ENCODE measurements at regions not wholly inside any gene's neighbourhood (a gene's known extent, or its start where the extent isn't known, plus 50 kb on each side); places are given as distances from the start of the nearest gene placed in this dataset.

GRCh38 chr7:54907981-54908380 is 110.8 kb upstream of the EGFR start:
- no peak for TF ChIP-seq POLR2AphosphoS5 (IDR thresholded peaks at IDR 0.05; ENCODE audit: low read depth, low read length)
- TF ChIP-seq, protein P1, sequence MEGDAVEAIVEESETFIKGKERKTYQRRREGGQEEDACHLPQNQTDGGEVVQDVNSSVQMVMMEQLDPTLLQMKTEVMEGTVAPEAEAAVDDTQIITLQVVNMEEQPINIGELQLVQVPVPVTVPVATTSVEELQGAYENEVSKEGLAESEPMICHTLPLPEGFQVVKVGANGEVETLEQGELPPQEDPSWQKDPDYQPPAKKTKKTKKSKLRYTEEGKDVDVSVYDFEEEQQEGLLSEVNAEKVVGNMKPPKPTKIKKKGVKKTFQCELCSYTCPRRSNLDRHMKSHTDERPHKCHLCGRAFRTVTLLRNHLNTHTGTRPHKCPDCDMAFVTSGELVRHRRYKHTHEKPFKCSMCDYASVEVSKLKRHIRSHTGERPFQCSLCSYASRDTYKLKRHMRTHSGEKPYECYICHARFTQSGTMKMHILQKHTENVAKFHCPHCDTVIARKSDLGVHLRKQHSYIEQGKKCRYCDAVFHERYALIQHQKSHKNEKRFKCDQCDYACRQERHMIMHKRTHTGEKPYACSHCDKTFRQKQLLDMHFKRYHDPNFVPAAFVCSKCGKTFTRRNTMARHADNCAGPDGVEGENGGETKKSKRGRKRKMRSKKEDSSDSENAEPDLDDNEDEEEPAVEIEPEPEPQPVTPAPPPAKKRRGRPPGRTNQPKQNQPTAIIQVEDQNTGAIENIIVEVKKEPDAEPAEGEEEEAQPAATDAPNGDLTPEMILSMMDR (IDR thresholded peaks at IDR 0.05 in 2 of 3, conservative IDR thresholded peaks at IDR 0.05 in 1 of 3; ENCODE audit: borderline replicate concordance in 1 of 3, insufficient read depth in 1 of 3, low read depth in 2 of 3, low read length in 2 of 3): no peak
